ENCODE measurements at regions not wholly inside any gene's neighbourhood (a gene's known extent, or its start where the extent isn't known, plus 50 kb on each side); places are given as distances from the start of the nearest gene placed in this dataset.

DNA sequence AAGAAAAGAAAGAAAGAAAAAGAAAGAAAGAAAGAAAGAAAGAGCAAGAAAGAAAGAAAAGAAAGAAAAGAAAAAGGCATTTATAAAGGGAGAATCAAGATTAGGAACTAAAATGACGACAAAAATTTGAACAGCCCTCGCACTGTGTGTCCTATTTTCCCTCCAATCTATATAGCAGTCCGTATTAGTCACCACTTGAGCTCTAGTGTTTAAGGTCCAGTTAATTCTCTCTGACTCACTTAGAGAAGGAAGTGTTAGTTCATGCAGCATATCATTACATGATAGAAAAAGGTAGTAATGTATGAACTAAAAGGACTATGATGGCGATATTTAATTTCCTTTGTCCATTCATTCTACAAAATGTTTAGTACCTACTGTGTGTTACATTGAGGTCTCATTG is 122.7 kb downstream of the CBLL2 start:
- no peak for DNase-seq (ENCODE audit: low read depth)

GRCh38 chrX:22396408-22396807 is 123.7 kb downstream of the CBLL2 start:
- no peak for DNase-seq (ENCODE audit: low read depth)

DNA sequence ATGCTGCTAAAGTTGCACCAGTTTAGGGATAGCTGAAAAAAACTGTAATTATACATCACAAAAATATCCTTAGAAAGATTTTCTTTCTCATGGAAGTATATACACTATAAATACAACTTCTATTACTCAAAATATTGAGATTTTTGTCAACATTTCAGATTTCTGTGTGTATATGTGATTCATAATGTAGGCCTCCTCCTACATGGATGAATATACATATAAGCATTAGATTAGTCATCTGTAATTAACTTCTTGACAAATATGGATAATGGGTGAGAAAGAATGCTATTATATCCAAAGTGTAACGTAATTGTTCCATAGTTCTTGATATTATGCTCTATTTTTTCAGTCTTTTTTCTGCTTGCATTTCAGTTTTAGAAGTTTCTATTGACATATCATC is 124.9 kb downstream of the CBLL2 start:
- DNase-seq (ENCODE audit: low read depth) = no peak

DNA sequence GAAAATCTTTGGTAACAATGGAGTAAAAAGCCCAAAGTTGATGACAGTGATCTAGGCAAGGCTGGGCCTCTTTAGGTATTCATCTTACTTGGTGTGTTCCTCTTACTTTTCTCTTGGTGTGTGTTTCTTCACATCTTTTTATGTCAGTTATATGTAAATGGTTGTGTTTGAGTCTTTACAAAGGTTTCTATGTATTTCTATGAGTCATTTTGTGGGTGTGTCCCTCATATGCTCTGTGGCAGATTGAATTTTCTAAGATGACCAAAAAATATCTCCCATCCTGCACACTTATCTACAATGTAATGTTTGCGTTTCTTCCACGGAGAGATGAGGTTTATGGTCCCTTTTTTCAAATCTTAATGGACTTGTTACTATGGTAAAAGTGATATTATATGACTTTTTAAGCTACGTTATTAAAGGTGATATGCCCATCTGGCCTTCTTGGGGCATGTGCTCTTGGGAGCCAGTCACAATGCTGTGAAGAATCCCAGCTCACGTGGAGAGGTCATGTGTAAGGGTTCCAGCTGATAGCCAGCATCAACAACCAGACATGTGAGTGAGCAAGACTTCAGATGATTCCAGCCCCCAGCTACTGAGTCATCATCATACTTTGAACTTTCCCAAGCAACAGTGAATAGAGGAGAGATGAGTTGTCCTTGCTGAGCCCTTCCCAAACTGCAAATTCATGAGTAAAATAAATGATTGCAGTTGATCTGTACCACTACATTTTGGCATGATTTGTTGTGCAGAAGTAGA is 126.9 kb downstream of the CBLL2 start:
- no peak for DNase-seq (ENCODE audit: low read depth)

DNA sequence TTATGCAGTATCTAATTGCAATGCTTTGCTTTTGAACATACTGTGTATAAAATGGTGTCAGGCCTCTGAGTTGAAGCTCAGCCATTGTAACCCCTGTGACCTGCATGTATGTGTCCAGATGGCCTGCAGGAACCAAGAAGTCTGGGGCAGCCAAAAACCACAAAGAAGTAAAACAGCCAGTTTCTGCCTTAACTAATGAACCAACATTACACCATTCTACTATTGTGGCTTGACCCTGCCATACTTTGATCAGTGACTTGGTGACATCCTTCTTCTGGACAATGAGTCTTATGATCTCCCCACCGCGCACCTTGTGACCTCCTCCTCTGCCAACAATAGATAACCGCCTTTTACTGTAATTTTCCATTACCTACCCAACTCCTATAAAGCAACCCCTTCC is 131.6 kb downstream of the CBLL2 start:
- DNase-seq (ENCODE audit: low read depth) = no peak

- DNase-seq (ENCODE audit: low read depth) = no peak
Observed at GRCh38 chrX:22406201-22406737, 133.6 kb downstream of the CBLL2 start.

DNA sequence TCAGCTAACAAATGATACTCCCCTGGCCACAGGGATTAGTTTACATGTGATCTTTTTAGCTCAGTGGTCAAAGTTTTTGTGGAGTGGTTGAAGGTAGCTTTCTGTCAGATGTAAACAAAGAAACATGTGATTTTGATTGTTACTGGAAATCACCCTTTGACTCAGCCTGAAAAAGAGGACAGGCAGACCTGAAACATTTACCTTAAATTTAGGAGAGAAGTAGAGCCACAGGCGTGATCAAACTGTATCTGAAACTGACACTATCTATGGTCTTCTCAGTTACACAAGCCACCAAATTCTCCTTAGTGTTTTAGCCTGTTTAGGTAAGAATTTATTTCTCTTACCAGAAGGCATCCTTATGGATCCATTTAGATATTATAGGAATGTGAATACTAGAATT is 136.7 kb downstream of the CBLL2 start:
- no peak for DNase-seq (ENCODE audit: low read depth)

DNA sequence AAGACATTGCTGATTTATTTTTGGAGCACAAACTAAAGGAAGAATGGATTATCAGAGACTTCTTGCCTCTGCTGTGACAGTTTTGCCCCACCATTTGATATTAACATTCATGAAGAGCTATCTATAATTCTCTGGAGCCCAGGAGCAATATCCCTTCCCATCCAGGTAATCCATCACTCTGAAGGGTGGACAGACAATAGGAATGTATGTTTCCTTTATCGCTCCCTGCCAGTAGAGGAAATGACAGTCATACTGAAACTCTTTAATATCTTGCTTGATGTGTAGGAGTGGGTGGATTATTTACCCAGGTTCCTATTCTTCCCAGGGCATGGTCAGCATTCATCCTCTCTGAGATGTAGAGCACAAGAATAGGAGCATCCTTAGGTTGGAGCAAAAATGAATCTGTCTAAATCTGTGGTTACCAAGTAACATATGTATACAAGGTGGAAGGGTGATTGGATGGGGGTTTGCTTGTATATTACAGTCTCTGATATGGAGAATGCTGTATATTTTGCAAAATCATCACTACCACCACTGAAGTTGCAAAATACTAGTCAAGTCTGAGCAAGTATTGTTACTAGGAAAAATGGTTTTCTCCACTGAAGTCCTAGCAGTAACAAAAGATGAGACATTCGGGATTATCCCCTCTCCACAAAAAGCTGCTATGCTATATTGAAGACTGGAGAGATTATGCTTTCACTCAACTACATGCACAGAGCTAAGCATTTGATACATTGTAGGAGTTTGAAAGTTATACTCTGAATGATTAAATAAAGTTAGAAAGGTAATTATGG is 151.6 kb downstream of the CBLL2 start:
- no peak for DNase-seq (ENCODE audit: low read depth)

- DNase-seq (ENCODE audit: low read depth) = no peak
Observed at GRCh38 chrX:22424919-22425318, 152.2 kb downstream of the CBLL2 start.

- DNase-seq (ENCODE audit: low read depth) = no peak
Observed at GRCh38 chrX:22429704-22430103, 157.0 kb downstream of the CBLL2 start.

DNA sequence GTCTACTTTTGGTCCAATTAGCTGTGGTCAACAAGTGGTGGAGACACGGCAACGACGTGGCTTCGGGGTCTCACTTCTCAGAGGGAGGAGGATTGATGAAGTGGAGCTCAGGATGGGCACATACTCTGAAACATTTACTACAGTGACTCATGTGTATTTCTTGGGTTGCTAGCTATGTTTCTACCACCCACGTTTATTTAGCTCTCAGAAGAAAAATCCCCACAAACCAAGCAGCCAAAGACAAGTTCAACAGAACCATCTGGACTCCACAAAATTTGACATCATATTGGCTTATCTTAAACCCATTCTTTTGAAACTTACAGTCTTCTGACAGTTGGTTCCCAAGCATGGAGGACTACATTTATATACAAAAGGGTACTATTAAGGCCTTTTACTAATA is 158.0 kb downstream of the CBLL2 start:
- DNase-seq (ENCODE audit: low read depth) = no peak

- no peak for DNase-seq (ENCODE audit: low read depth)
Observed at GRCh38 chrX:22433292-22434070, 160.8 kb downstream of the CBLL2 start.

DNA sequence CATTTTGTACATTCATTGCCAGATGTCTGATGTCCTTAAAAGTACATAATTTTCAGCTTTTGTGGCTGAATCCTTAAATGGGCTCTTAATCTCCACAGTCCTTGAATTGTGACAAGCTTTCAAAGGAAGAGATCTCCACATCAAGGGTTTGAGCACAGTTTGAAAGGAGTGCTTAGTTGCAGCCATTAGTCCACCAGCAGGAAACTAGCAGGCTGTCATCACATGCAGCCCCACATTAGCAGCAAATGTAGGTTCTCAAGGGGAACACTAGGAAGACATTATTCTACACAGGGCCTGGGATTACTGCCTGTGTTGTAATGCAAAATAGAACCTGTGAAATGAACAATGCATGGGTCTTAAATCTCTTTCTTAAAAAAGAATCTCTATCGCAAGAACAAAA is 173.2 kb downstream of the CBLL2 start:
- DNase-seq (ENCODE audit: low read depth) = no peak

DNA sequence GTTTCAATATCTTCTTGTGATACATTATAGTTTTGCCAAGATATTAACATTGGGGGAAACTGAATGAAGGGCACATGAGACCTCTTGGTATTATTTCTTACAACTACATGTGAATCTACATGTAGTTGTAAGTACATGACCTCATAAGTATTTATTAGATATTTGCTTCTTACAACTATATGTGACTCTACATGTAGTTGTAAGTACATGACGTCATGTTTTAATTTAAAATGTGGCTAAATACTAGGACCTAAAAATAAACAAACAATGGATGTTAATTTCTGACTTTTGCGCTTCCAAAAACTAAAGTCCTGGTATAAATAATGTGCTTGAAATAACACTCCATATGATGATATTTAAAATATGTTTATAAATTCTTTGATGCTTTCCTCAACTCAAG is 190.2 kb downstream of the CBLL2 start:
- no peak for DNase-seq (ENCODE audit: low read depth)

DNA sequence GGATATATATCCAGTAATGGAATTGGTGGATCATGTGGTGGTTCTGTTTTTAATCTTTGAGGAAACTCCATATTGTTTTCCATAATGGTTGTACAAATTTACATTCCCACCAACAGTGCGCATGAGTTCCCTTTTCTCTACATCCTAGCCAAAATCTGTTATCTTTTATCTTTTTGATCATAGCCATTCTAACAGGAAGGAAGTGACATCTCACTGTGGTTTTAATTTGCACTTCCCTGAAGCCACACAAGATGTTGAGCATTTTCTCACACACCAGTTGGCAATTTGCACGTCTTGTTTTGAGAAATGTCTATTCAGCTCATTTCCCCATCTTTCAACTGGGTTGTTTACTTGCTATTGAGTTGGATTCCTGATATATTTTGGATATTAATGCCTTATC is 194.9 kb downstream of the CBLL2 start:
- DNase-seq (ENCODE audit: low read depth) = no peak

GRCh38 chrX:22481436-22481835 is 208.7 kb downstream of the CBLL2 start:
- DNase-seq (ENCODE audit: low read depth) = no peak

- no peak for DNase-seq (ENCODE audit: low read depth)
Observed at GRCh38 chrX:22486296-22486695, 213.6 kb downstream of the CBLL2 start.

DNA sequence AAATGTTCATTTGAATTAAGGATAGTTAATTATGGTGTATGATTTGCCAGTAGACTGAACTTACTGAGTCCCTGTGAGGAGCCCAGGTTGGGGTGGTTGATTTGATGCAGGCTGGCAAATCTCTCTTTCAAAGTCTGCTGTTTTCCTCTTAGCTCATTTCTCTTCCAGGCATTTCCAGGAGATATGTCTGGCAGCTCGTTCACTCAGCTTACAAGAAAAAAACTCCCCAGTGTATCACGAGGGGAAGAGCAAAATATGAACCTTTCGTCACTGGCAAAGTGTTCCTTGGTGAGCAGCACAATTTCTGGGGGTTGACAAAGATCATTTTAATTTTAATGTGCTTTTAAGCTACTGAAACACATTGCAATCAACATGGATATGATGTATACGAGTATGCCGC is 244.2 kb downstream of the CBLL2 start:
- DNase-seq (ENCODE audit: low read depth) = no peak

- DNase-seq (ENCODE audit: low read depth) = no peak
Observed at GRCh38 chrX:22520128-22520828, 247.6 kb downstream of the CBLL2 start.

GRCh38 chrX:22526339-22526738 is 253.6 kb downstream of the CBLL2 start:
- no peak for DNase-seq (ENCODE audit: low read depth)

DNA sequence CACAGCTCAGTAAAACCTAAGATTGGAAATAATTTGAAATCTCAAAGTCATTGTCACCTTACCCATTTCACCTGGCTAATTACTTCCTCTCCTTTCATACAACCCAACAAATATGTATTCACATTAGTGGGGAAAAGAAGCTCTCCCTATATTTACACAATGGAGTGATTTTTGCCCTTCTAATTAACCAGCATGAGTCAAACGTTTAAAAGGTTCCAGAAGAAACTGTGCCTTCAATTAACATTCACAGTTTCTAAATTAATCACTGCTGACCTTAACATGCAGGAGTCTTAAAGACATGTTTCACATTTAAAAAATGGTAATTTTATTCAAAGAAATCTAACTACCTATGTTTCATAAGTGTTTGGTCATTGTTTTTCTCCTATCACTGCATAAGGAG is 254.6 kb downstream of the CBLL2 start:
- no peak for DNase-seq (ENCODE audit: low read depth)

- DNase-seq (ENCODE audit: low read depth) = no peak
Observed at GRCh38 chrX:22533898-22534297, 261.2 kb downstream of the CBLL2 start.

All from stimulated activated CD8-positive, alpha-beta memory T cell treated with anti-CD3 and anti-CD28 coated beads, Interleukin-7, amount 100 ng/mL, for 24 hours (primary cell).